ENCODE measurements at regions not wholly inside any gene's neighbourhood (a gene's known extent, or its start where the extent isn't known, plus 50 kb on each side); places are given as distances from the start of the nearest gene placed in this dataset.

DNA sequence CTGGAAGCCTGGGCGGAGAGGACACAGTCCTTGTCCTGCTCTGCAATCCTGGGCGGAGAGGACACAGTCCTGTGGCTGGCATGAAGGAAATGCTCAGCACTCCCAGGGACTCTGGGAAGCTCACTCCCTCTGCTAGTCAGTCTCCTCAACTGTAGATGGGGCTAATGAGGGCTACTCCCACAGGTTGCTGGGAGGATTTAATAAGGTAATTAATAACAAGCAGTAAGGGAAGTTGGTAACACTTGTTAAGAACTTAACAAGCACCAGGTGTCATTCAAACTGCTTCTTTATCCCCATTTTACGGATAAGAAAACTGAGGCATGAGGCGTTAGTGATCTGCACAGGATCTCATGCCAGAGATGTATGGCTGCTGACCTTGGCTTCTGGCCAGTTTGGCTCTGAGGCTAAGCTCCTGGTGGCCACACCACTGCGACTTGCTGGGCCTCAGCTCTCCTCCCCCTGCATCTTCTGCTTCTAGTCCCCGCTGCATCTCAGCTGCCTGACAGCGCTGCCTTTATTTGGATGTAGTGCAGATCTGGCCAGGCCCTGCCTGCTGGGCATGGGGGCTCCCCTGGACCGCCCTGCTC, 54.1 kb upstream of the BEGAIN start:
- TF ChIP-seq CTCF (IDR thresholded peaks at IDR 0.05) (no peak), POLR2A (IDR thresholded peaks at IDR 0.05) (no peak)
